Cardiac fibroblast (primary cell): ENCODE measurements at regions not wholly inside any gene's neighbourhood (a gene's known extent, or its start where the extent isn't known, plus 50 kb on each side); places are given as distances from the start of the nearest gene placed in this dataset.

Experiments used
- DNase-seq, 2 donors: peaks; one replicate each; pipeline versions ENCODE4 v3.0.0 to v3.0.0-alpha.2; 2010; ENCODE audit warnings: low read depth in 2 of 2
- H3K4me3 ChIP-seq, 2 donors: replicated peaks in 1 of 2; 1 replicate in 1 of 2; 2 replicates in 1 of 2; pipeline ENCODE4 v1.5.1; 2011; ENCODE audit warnings: low read depth in 2 of 2, low read length in 2 of 2, mild to moderate bottlenecking in 2 of 2, moderate library complexity in 1 of 2
- CTCF ChIP-seq: IDR thresholded peaks from one replicate; pipeline ENCODE4 v1.5.1; 2011; ENCODE audit warnings: low read depth, mild to moderate bottlenecking, low read length, inconsistent platforms

DNA sequence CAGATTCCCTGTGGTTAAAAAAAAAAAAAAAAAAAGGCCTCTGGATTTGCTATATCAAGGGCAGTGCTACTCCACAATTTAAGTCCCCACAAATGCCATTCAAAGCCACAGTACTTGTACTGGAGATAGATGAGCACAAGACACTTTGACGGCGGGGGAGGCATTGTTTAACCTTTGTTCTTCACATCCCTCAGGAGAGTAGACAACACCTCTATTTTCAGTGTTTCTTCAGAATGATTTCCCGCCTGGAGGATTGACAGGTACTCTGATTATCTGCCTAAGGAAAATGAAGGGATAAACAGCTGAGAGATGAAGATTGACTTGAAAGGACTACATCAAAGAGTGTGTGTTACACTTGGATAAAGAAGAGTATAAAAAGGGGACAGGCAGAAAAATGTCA, 58.7 kb downstream of the OTOL1 start:
- no peak overlapping the region for H3K4me3 ChIP-seq
- no peak for DNase-seq
- no peak for TF ChIP-seq CTCF

GRCh38 chr3:161556533-161556932, 59.9 kb downstream of the OTOL1 start:
- DNase-seq = no peak
- no peak for TF ChIP-seq CTCF
- H3K4me3 ChIP-seq = no peak overlapping the region

GRCh38 chr3:161556941-161557340, 60.3 kb downstream of the OTOL1 start:
- H3K4me3 ChIP-seq = no peak overlapping the region
- TF ChIP-seq CTCF = no peak
- DNase-seq = no peak

GRCh38 chr3:161557445-161558150, 61.0 kb downstream of the OTOL1 start:
- H3K4me3 ChIP-seq = no peak overlapping the region
- no peak for TF ChIP-seq CTCF
- no peak for DNase-seq

DNA sequence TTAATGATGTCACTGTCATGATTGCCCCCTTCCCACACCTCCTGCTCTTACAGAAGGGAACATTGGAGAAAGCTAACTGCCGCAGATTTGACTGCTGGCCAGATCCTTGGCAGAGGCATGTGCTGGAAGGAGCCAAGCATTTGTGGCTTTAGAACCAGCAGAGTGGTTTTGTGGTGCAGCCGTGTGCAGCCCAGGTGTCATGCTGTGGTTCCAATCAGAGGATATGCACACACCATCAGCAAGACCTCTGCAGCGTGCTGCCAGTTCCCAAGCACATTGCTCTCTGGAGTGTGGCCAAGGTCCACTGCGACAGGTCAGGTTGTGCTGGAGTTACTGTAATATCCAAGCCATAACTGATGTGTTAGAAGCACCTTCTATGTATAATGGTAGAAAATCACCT, 61.6 kb downstream of the OTOL1 start:
- DNase-seq = peak in 1 of 2 donors; percentile 5
- no peak overlapping the region for H3K4me3 ChIP-seq
- TF ChIP-seq CTCF = no peak

DNA sequence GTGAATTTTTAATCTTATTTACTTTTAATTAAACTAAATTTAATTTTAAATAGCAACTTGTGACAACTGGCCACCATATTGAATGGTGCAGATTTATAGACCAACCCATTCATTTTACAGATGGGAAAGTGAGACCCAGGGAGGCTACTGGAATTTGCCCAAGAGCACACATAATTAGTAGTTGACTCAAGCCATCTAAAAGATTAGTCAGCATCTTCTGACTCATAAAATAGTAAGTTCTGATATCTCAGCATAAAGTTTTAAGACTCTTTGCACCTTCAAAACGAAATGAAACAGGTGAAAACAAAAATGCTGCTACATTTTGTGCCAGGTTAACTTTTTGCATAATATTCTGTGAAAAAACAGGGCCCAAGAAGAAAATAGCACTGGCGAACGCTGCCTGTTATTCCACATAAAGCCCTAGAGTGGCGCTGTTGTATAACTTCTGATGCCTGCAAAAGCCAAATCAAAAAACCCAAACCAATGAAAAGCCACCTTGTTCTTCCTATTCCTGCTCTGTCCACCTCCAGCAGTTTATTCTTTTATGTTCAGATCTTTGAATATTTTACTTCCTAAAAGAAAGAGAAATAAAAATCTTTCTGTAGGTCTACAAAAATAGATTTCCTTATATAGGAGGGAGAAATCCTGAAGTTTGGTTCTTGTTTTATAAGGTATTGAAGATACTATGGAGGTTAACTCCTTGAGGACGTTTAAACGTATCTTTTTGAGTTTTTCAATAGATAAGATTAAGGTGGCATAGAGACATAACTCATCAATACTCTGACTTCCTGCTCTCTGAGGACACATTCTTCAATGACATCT, 62.8 kb downstream of the OTOL1 start:
- peak; percentile 85 for TF ChIP-seq CTCF
- peak; percentile 55 to 64 for DNase-seq
- no peak overlapping the region for H3K4me3 ChIP-seq
